NB4 (cell line): ENCODE measurements at regions not wholly inside any gene's neighbourhood (a gene's known extent, or its start where the extent isn't known, plus 50 kb on each side); places are given as distances from the start of the nearest gene placed in this dataset.

Experiments used
- POLR2A ChIP-seq: IDR thresholded peaks from 2 replicates; pipeline ENCODE4 v1.6.1; 2011; ENCODE audit warnings: mild to moderate bottlenecking; ENCODE audit not compliant: insufficient read length; ENCODE audit errors: extremely low read depth
- TF ChIP-seq, protein P1 (sequence below): IDR thresholded peaks from one replicate; pipeline ENCODE4 v1.5.1; 2012; ENCODE audit warnings: low read depth, low read length
- TF ChIP-seq, protein P2 (sequence below): IDR thresholded peaks from 2 replicates; pipeline ENCODE4 v1.6.1; 2011; ENCODE audit warnings: low read depth, low read length

DNA sequence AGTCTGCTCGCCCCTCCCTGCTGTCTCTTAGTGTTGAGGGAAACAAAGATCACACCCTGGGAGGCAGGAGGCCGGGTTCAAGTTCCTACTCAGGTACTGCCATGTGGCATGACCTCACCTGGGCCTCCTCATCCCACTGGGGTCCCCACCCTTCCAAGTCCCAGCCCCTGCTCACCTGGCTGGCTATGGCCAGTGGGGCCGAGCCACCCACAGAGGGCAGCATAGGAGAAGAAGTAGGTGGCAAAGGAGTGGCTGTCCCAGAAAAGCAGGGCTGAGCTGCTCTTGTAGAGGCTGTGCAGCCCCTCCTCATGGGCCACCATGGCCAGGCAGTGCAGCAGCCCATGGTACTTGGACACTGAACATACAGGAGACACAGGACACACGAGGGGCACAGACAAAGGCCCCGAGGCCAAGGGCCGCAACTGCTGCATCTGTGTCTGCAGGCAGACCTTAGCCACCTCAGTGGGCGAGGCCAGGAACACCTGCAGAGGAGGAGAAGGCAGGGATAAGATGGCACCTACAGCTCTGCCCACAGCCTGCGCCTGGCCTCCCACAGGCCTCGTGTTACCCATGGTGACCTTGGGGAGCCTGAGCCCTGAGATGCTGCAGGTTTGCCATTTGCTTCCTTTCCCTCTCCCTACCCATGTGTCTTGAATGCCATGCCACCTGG is 50.6 kb upstream of the MPEG1 start:
- TF ChIP-seq, protein P1, sequence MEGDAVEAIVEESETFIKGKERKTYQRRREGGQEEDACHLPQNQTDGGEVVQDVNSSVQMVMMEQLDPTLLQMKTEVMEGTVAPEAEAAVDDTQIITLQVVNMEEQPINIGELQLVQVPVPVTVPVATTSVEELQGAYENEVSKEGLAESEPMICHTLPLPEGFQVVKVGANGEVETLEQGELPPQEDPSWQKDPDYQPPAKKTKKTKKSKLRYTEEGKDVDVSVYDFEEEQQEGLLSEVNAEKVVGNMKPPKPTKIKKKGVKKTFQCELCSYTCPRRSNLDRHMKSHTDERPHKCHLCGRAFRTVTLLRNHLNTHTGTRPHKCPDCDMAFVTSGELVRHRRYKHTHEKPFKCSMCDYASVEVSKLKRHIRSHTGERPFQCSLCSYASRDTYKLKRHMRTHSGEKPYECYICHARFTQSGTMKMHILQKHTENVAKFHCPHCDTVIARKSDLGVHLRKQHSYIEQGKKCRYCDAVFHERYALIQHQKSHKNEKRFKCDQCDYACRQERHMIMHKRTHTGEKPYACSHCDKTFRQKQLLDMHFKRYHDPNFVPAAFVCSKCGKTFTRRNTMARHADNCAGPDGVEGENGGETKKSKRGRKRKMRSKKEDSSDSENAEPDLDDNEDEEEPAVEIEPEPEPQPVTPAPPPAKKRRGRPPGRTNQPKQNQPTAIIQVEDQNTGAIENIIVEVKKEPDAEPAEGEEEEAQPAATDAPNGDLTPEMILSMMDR = peak; percentile 40
- TF ChIP-seq POLR2A = no peak
- TF ChIP-seq, protein P2, sequence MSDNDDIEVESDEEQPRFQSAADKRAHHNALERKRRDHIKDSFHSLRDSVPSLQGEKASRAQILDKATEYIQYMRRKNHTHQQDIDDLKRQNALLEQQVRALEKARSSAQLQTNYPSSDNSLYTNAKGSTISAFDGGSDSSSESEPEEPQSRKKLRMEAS = no peak
